ENCODE measurements at regions not wholly inside any gene's neighbourhood (a gene's known extent, or its start where the extent isn't known, plus 50 kb on each side); places are given as distances from the start of the nearest gene placed in this dataset.

GRCh38 chr22:27490080-27490479 lies 311.5 kb downstream of the MN1 start:
- DNase-seq: no peak

GRCh38 chr22:27491888-27492287 lies 309.7 kb downstream of the MN1 start:
- no peak for DNase-seq

GRCh38 chr22:27492566-27493201 lies 308.9 kb downstream of the MN1 start:
- no peak for DNase-seq

- no peak for DNase-seq
These were observed 307.8 kb downstream of the MN1 start for GRCh38 chr22:27493796-27494195.

- no peak for DNase-seq
These were observed 306.8 kb downstream of the MN1 start for GRCh38 chr22:27494785-27495184.

GRCh38 chr22:27495325-27495724 lies 306.2 kb downstream of the MN1 start:
- DNase-seq: no peak

- no peak for DNase-seq
These were observed 302.4 kb downstream of the MN1 start for GRCh38 chr22:27499121-27499520.

GRCh38 chr22:27501191-27501936 lies 300.2 kb downstream of the MN1 start:
- no peak for DNase-seq

- no peak for DNase-seq
These were observed 299.2 kb downstream of the MN1 start for GRCh38 chr22:27502327-27502726.

- DNase-seq: no peak
These were observed 296.9 kb downstream of the MN1 start for GRCh38 chr22:27504360-27505253.

- DNase-seq: no peak
These were observed 294.4 kb downstream of the MN1 start for GRCh38 chr22:27507111-27507611.

- no peak for DNase-seq
These were observed 293.5 kb downstream of the MN1 start for GRCh38 chr22:27507935-27508526.

- DNase-seq: no peak
These were observed 292.2 kb downstream of the MN1 start for GRCh38 chr22:27509132-27509920.

GRCh38 chr22:27510024-27510423 lies 291.5 kb downstream of the MN1 start:
- DNase-seq: no peak

- DNase-seq: no peak
These were observed 289.2 kb downstream of the MN1 start for GRCh38 chr22:27512283-27512761.

GRCh38 chr22:27513021-27513420 lies 288.5 kb downstream of the MN1 start:
- no peak for DNase-seq

GRCh38 chr22:27514601-27515523 lies 286.7 kb downstream of the MN1 start:
- no peak for DNase-seq

- DNase-seq: no peak
These were observed 284.0 kb downstream of the MN1 start for GRCh38 chr22:27517361-27518155.

GRCh38 chr22:27518531-27519340 lies 282.8 kb downstream of the MN1 start:
- no peak for DNase-seq
